SK-N-SH (cell line): ENCODE measurements at regions not wholly inside any gene's neighbourhood (a gene's known extent, or its start where the extent isn't known, plus 50 kb on each side); places are given as distances from the start of the nearest gene placed in this dataset.

Experiments
- CTCF ChIA-PET: fragments of 300-600, 350-600 bp; formaldehyde crosslinking; extraction: SDS; loops from one replicate; lab custom pipeline; 2021; lab: Yijun Ruan, JAX
- POLR2A ChIA-PET: fragments of 350-600 bp; sonication (Branson Sonifier 250); formaldehyde crosslinking; extraction: SDS; loops from one replicate; lab custom pipeline; 2020; ENCODE audit warnings: antibody characterized with exemption, inconsistent platforms; lab: Yijun Ruan, JAX
- DNase-seq: peaks from one replicate; pipeline ENCODE4 v3.0.0; 2012
- H2AFZ ChIP-seq: fragments of 200-600 bp; sonication (generic); 2 replicates; pipeline ENCODE4 v1.8.1; 2016; ENCODE audit warnings: antibody characterized with exemption, mild to moderate bottlenecking, low read depth
- H3F3A ChIP-seq: fragments of 200-600 bp; sonication (generic); replicated peaks from 2 replicates; pipeline ENCODE3; 2016; ENCODE audit warnings: antibody characterized with exemption, mild to moderate bottlenecking; ENCODE audit not compliant: insufficient read depth
- H3K27ac ChIP-seq, 2 experiments: fragments of 200-500 bp in 1 of 2; fragments of 200-600 bp in 1 of 2; sonication (Bioruptor generic) in 1 of 2; sonication (generic), shearing (Covaris generic) in 1 of 2; 2 replicates each; pipeline versions ENCODE4 v1.5.1 to v1.6.1; 2014 to 2016; ENCODE audit warnings: low read depth in 2 of 2, inconsistent platforms in 1 of 2, low read length in 1 of 2, mild to moderate bottlenecking in 1 of 2, mixed read lengths in 1 of 2
- H3K27me3 ChIP-seq: fragments of 200-600 bp; sonication (generic), shearing (Covaris generic); 2 replicates; pipeline ENCODE4 v1.6.1; 2016; ENCODE audit warnings: mixed run types; ENCODE audit not compliant: insufficient read depth
- H3K36me3 ChIP-seq, 2 experiments: fragments of 200-500 bp in 1 of 2; fragments of 200-600 bp in 1 of 2; sonication (Bioruptor generic) in 1 of 2; sonication (generic) in 1 of 2; replicated peaks in 1 of 2; 2 replicates each; pipeline versions ENCODE3 to v1.5.1; 2014 to 2016; ENCODE audit warnings: low read length in 1 of 2, mild to moderate bottlenecking in 1 of 2; ENCODE audit not compliant: insufficient read depth in 2 of 2, control insufficient read depth in 1 of 2
- H3K4me1 ChIP-seq, 2 experiments: fragments of 200-500 bp in 1 of 2; fragments of 200-600 bp in 1 of 2; sonication (Bioruptor generic) in 1 of 2; sonication (generic), shearing (Covaris generic) in 1 of 2; 2 replicates each; pipeline versions ENCODE4 v1.5.1 to v1.6.1; 2014 to 2016; ENCODE audit warnings: low read depth in 1 of 2, low read length in 1 of 2, mixed run types in 1 of 2; ENCODE audit not compliant: insufficient read depth in 2 of 2, control insufficient read depth in 1 of 2
- H3K4me2 ChIP-seq: fragments of 200-600 bp; sonication (generic), shearing (Covaris generic); 2 replicates; pipeline ENCODE4 v1.6.1; 2017; ENCODE audit warnings: mixed run types
- H3K4me3 ChIP-seq, 2 experiments: fragments of 200-500 bp in 1 of 2; fragments of 200-600 bp in 1 of 2; sonication (Bioruptor generic) in 1 of 2; sonication (generic), shearing (Covaris generic) in 1 of 2; 2 replicates each; pipeline versions ENCODE4 v1.5.1 to v1.8.1; 2014 to 2016; ENCODE audit warnings: low read depth in 2 of 2, inconsistent platforms in 1 of 2, low read length in 1 of 2, mild to moderate bottlenecking in 1 of 2, mixed read lengths in 1 of 2, moderate library complexity in 1 of 2
- H3K79me2 ChIP-seq: fragments of 200-600 bp; sonication (generic); 2 replicates; pipeline ENCODE4 v1.8.1; 2017; ENCODE audit warnings: mild to moderate bottlenecking; ENCODE audit not compliant: insufficient read depth
- H3K9ac ChIP-seq: fragments of 200-600 bp; sonication (generic); 2 replicates; pipeline ENCODE4 v1.6.1; 2017; ENCODE audit warnings: mixed run types
- H3K9me2 ChIP-seq: fragments of 200-600 bp; sonication (generic); 2 replicates; pipeline ENCODE4 v1.6.1; 2017; ENCODE audit warnings: mixed run types
- H3K9me3 ChIP-seq: fragments of 200-600 bp; sonication (generic); 2 replicates; pipeline ENCODE4 v1.6.1; 2017; ENCODE audit warnings: mixed run types, mild to moderate bottlenecking, moderate library complexity
- H4K20me1 ChIP-seq: fragments of 200-600 bp; sonication (generic); 2 replicates; pipeline ENCODE4 v1.6.1; 2017; ENCODE audit warnings: mild to moderate bottlenecking, mixed run types; ENCODE audit not compliant: insufficient read depth
- ELF1 ChIP-seq: IDR thresholded peaks from 2 replicates; pipeline ENCODE4 v1.4.0; 2012
- FOSL2 ChIP-seq: IDR thresholded peaks from 2 replicates; pipeline ENCODE4 v1.4.0; 2012; ENCODE audit warnings: low read depth, mild to moderate bottlenecking, moderate library complexity, borderline replicate concordance
- GABPA ChIP-seq: IDR thresholded peaks from 2 replicates; pipeline ENCODE4 v1.4.0; 2012; ENCODE audit warnings: low read depth, mild to moderate bottlenecking
- JUND ChIP-seq: IDR thresholded peaks from 2 replicates; pipeline ENCODE4 v1.4.0; 2012
- MAX ChIP-seq: IDR thresholded peaks from 2 replicates; pipeline ENCODE4 v1.4.0; 2012; ENCODE audit warnings: low read depth
- MXI1 ChIP-seq: IDR thresholded peaks from 2 replicates; pipeline ENCODE4 v1.6.1; 2012; ENCODE audit warnings: mild to moderate bottlenecking, low read depth, low read length, improper control_type of control experiment
- NFIC ChIP-seq: IDR thresholded peaks from 2 replicates; pipeline ENCODE4 v1.4.0; 2012; ENCODE audit warnings: borderline replicate concordance
- PBX3 ChIP-seq: IDR thresholded peaks from 2 replicates; pipeline ENCODE4; 2012
- RCOR1 ChIP-seq: fragments of 150-350 bp; IDR thresholded peaks from 2 replicates; pipeline ENCODE4 v1.6.1; 2017; ENCODE audit warnings: antibody characterized with exemption, low read length
- REST ChIP-seq: IDR thresholded peaks from 2 replicates; pipeline ENCODE4 v1.6.1; 2012; ENCODE audit warnings: mild to moderate bottlenecking, low read depth, low read length, moderate library complexity
- SIN3A ChIP-seq: IDR thresholded peaks from 2 replicates; pipeline ENCODE4 v1.6.1; 2012; ENCODE audit warnings: low read depth, mild to moderate bottlenecking, low read length, moderate library complexity, borderline replicate concordance
- SMC3 ChIP-seq: IDR thresholded peaks from 2 replicates; pipeline ENCODE4 v1.6.1; 2012; ENCODE audit warnings: low read depth, low read length, improper control_type of control experiment
- TAF1 ChIP-seq: IDR thresholded peaks from 2 replicates; pipeline ENCODE4 v1.6.1; 2012; ENCODE audit warnings: low read depth, mild to moderate bottlenecking, low read length, moderate library complexity, borderline replicate concordance
- TCF12 ChIP-seq: IDR thresholded peaks from 2 replicates; pipeline ENCODE4 v1.4.0; 2012
- USF1 ChIP-seq: IDR thresholded peaks from 2 replicates; pipeline ENCODE4 v1.4.0; 2012; ENCODE audit warnings: low read depth, borderline replicate concordance
- USF2 ChIP-seq: fragments of 150-350 bp; IDR thresholded peaks from 2 replicates; pipeline ENCODE4 v1.6.1; 2017; ENCODE audit warnings: antibody characterized with exemption, low read length, low read depth, borderline replicate concordance
- YY1 ChIP-seq: IDR thresholded peaks from 2 replicates; pipeline ENCODE4 v1.4.0; 2012; ENCODE audit warnings: low read depth, mild to moderate bottlenecking
- ZBTB33 ChIP-seq: IDR thresholded peaks from 2 replicates; pipeline ENCODE4 v1.4.0; 2012; ENCODE audit warnings: low read depth, borderline replicate concordance
- WGBS: methylation state at CpG from one replicate; pipeline ENCODE4 v1.1.6; 2017; ENCODE audit warnings: low lambda C conversion rate; 5-methylcytosine and 5-hydroxymethylcytosine counted together

- TF ChIP-seq REST (peak; percentile 37; the same call in 1 of the 2 replicates), USF2 (no peak), NFIC (no peak), RCOR1 (no peak)
Measured at GRCh38 chr21:28436286-28436932, 556.3 kb downstream of the LTN1 start (continued).

- Histone ChIP-seq H3K9me2 (no peaks in the 10 kb centered on the region), H2AFZ (no peak overlapping the region; the same call in 1 of the 2 replicates), H3K79me2 (no peaks in the 10 kb centered on the region), H3K4me2 (no peak overlapping the region), H3K4me3 (no peak overlapping the region), H3K27ac (no peak overlapping the region), H3K4me1 (peaks cover 2 to 36% of the 10 kb centered on the region in 2 experiments), H3K36me3 (no peaks in the 10 kb centered on the region), H3K27me3 (no peaks in the 10 kb centered on the region), H3K9me3 (no peaks in the 10 kb centered on the region), H3F3A (peaks cover 20% of the 10 kb centered on the region), H3K9ac (no peak overlapping the region), H4K20me1 (no peaks in the 10 kb centered on the region)
- 79% methylated on average over 5 of the region's 5 CpGs for WGBS
- CTCF ChIA-PET = interaction anchor here (0.6 kb wide), 1 partner anchor 18 kb away, joined by 3 read pairs; no protein-coding TSS in a partner anchor
- POLR2A ChIA-PET = no interaction called here
- no peak for DNase-seq
- TF ChIP-seq MXI1 (no peak), REST (no peak), JUND (no peak), SMC3 (no peak), ZBTB33 (no peak), FOSL2 (no peak), TCF12 (no peak), ELF1 (no peak), USF1 (no peak), PBX3 (no peak), YY1 (no peak), GABPA (no peak), SIN3A (no peak), TAF1 (no peak), MAX (no peak)
Measured at GRCh38 chr21:28431527-28432200, 561.0 kb downstream of the LTN1 start.
